Activated T-cell treated with anti-CD3 and anti-CD28 coated beads for 48 hours (primary cell): ENCODE measurements at regions not wholly inside any gene's neighbourhood (a gene's known extent, or its start where the extent isn't known, plus 50 kb on each side); places are given as distances from the start of the nearest gene placed in this dataset.
"Not testable (repeated sequence)": the region's sequence is repeated elsewhere in the genome, so short reads cannot be mapped to it uniquely, and the experiment has no call there.

ENCODE experiments used
- DNase-seq: peaks from one replicate; pipeline ENCODE4 v3.0.0-alpha.2; 2020; ENCODE audit warnings: low read depth

DNA sequence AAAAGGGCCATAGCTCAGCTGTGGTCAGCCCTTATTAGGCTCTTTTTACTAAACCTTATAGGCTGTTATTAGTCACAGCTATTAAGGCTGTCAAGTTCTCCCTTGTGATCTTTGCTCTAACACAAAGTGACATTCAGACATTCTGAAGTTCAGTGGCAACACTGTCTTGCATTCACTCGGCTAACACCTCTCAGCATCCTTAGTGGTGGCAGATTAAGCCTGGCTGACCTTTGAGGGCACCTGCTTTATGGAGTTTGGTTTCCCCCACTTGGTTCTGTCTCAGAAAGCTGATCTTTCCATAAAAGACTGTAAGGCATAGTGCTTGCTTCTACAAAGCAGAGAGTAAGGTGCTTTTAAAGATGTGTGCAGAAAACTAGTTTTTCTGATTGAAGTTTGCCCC, 677.4 kb upstream of the TMEM132C start:
- no peak for DNase-seq

DNA sequence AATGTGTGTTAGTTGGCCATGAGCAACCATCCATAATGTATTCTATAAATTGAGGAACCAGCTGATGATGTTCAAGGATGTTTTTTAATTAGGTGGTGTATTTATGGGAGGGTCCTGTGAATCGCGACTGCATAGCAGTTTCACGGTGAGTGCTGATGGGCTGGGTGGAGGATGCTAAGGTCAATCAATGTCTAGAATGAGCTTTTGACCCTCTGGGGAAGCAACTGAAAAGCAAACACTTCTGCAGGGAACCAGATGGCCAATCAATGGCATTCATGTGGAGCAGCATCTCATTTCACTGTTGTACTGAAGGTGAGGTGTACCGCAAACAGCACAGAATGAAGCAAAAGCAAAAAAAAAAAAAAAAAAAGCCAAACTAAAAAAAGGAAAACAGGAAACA, 676.1 kb upstream of the TMEM132C start:
- DNase-seq: no peak

DNA sequence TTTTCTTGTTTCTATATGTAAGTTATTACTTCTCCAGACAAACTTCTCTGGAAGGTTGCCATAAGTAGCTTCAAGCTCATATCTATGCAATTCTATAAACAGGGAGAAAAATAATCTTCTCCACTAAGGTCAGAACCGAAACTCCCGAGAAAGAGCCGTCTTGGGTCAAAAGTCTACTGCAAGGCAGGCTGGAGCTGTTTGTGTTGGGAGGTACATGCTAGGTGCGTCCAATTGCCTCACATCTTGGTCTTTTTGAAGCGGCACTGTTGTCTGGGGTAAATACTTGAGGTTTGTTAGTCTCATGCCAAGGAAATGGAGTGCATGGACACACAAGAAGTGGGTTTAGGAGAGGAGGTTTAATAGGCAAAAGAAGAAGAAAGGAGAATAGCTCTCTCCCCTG, 674.7 kb upstream of the TMEM132C start:
- DNase-seq: no peak

DNA sequence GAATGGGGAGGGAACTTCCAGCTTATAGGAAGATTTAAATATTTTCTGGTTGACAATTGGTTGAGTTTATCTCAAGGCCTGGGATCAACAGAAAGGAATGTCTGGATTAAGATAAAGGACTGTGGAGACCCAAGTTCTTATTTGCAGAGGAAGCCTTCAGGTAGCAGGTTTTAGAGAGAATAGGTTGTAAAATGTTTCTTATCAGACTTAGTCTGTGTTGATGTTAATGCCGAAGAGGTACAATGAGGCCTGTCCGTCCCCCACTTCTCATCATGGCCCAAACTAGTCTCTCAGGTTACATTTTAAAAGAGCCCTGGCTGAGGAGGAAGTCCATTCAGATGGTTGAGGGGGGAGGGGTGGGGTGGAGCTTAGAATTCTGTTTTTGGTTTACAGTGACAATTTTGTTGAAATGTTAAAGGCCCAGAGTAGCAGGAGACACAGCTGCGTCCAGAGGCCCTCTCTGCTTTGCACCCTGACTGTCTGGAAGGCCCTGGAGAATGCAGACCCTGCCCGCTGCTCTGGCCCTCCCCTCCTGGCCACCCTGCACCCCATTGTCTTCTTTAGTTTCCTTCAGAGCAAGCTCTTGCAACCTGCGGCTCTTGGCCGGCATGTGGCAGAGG, 672.5 kb upstream of the TMEM132C start:
- no peak for DNase-seq

DNA sequence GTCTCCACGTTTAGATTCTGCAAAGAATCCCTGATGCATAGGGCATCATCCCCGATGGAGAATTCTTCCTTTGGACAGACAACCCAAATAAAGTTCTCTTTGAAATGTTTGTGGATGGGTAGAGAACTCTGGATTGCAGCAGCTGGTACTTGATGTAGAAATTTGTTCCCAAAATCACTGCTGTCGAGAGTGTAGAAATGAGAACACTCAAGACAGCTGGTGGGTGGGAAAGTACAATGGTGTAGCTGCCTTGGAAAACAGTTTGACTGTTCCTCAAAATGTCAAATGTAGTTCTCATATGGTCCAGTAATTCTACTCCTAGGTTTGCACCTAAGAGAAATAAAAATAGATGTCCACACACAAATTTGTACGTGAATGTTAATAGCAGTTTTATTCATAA, 671.5 kb upstream of the TMEM132C start:
- DNase-seq: no peak

DNA sequence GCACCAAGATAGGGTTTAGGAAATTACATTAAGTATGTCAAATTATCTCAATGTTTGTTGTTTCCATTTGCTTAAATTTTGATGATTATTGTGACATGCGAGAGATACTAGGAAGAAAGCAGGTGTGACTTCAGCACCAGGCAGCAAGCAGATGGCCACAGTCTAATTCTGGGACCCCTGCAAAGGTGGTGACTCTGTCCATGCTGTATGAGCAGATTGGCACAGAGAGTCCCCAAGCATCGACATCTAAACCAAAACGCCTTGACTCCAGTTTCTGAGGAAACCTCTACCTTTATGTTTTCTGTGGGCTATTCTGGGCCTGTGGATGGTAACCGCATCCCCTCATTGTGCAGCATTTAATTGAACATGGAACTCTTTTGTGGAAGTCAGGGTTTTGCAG, 670.1 kb upstream of the TMEM132C start:
- no peak for DNase-seq

DNA sequence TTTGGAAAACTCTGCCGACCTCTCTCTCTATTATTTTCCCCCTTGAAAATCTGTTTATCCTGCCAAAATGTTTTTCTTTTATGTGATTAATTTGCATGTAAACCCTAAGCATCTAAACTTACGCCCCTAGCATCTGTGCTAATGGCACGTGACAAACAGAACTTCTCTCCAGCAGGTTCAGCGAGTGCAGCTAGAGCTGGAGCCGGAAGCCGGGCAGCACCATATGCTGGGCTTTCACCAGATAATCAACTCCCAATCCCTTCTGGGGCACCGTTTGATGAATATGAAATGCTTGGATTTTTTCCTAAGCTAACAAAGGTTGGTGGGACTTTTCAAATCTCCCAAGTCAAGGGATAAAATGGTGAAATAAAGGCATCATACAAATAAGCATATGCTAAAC, 667.5 kb upstream of the TMEM132C start:
- no peak for DNase-seq

DNA sequence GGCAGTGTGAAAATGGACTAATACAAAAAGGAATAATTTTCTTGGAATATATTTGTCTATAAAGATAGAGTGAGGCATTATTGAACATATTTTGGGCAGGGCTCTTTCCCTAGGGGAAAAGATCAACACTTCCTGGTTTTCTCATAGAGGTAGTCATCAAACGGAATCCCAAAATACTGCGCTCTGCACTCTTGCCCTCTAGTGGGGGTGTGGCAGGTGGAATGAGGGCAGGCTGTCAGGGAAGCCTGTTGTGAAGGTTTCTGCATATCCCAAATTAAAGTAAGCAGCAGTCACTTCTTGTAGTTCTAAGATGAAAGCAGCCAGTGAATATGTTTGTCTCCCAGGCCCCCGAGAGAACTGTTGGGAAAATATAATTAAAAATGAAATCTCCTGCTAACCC, 666.8 kb upstream of the TMEM132C start:
- DNase-seq: no peak

DNA sequence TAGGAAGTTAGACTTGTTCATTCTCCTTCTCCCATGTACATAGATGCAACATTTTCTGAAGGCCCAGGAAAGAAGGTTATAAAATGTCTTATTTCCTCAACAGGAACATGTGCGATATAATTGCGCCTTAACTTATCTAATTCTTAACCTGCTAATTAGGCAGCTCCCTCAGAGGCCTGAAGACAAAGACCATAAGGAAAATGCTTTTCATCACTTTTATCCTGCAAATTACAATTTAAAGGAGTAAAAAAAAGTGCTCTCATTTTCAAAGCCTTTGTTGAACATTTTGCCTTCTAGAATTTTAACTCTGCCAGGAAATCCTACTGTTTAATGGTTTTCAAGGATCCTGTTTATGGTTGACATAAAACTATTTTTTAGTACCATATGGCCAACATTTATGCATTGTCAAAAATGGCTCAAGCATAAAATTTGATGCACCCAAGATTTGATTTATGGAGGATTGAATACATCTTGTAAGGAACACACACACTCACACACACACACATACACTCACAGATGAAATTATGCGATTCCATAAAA, 660.4 kb upstream of the TMEM132C start:
- DNase-seq: no peak

DNA sequence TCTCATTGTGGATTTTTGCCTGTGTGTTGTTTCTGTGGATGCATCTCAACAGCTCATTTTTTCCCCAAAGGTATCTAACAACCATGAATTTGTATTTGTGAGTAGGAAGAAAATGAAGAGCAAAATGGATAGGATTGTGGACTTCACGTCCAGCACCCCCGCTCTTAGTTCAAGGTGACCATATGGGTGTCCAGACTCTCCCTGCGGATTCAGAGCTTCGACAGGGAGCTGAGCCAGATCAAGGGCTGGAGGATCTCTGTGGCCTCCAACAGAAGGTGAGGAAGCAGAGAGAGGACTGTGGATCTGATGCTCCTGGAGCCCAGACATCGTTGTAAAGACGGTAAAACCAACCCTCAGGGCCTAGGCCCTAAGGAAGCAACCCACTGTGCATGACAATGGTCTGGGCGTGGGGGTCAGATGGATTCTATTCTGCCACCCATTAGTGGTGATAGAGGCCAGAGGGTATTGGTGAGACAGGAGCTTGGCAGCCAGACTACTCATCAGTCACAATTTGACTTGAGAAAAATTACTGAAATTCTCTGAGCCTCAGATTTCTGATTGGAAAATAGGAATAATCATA, 659.7 kb upstream of the TMEM132C start:
- no peak for DNase-seq

DNA sequence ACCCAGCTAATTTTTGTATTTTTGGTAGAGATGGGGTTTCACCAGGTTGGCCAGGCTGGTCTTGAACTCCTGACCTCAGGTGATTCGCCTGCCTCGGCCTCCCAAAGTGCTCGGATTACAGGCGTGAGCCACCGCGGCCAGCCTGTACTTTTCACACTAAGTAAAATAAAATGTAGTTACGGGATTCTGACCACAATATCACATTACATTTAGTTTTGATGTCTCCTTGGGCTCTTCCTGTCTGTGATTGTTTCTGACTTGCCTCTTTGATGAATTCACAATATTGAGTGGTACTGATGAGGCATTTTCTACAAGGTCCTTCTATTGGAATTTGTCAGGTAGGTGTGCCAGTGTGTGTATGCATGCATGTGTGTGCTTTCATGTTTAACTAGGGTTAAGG, 658.6 kb upstream of the TMEM132C start:
- DNase-seq: not testable (repeated sequence)

DNA sequence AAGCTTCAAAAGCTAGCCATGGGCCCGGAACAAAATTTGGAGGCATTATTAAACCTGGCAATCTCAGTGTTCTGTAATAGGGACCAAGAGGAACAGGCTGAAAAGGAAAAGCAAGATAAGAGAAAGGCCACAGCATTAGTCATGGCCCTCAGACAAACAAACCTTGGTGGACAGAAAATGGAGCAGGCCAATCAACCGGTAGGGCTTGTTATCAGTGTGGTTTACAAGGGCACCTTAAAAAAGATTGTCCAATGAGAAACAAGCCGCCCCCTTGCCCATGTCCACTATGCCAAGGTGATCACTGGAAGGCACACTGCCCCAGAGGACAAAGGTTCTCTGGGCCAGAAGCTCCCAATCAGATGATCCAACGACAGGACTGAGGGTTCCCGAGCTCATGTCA, 653.9 kb upstream of the TMEM132C start:
- DNase-seq: no peak

DNA sequence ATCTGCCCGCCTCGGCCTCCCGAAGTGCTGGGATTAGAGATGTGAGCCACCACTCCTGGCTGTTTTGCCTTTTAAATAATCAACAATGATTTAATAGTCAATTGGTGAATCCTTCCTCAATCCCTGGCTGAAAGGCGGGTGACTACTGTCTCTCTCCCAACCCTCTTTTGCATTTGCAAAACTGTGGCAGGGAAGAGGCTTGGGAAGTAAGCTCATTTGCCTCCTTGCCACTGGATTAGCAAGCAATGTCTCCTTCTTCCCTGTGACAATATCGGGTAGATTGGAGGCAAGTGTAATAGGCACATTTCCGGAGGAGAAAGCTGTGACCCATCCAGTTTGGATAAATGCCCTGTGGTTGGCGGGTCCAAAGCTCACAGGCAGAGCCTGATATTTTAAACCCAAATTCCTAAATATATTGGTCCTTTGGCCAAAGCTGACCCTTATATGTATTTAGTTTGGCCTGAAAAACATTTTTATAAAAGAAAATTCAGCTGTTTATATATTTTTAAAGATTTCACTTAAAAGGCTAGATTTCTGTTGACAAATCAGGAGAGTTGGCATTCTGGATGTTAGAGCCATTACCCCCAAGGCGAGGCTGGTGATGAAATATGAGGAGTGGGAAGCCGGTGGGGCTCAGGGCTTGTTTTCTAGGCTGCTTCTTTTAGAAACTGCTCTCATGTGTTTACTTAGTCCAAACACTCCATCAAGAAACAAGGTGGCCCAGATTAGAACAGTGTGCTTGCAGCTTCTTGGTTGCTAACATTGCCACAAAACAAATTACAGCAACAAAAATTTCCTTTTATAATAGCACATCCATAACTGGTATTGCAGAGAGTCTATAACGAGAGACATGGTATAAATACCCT, 646.9 kb upstream of the TMEM132C start:
- DNase-seq: no peak

DNA sequence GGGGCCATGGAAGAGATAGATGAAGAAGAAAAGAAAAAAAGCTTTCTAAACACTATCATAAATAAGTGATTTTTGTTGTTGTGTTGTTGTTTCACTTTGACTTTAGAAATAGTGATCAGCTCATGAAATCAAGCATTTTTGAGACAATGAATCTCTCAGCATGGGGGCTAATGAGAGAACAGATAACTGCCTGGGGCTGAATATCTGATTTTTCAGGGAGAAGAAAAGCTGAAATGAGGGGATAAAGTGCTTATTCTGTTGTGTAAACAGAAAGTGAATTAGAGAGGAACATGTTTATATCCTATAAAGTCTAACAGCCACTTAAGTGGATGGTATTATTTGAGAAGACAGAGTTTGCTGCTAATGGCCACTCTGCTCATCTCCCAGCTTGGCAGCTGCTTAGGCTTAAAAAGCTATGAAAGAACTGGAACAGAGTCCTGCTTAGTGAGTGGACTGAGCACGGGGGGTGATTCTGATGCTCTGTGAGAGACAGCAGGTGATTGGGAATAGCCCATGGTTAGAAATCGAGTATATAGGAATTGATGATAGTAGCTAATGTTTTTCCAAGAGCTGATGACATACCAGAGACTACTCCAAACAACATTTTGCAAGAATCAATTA, 646.1 kb upstream of the TMEM132C start:
- no peak for DNase-seq

DNA sequence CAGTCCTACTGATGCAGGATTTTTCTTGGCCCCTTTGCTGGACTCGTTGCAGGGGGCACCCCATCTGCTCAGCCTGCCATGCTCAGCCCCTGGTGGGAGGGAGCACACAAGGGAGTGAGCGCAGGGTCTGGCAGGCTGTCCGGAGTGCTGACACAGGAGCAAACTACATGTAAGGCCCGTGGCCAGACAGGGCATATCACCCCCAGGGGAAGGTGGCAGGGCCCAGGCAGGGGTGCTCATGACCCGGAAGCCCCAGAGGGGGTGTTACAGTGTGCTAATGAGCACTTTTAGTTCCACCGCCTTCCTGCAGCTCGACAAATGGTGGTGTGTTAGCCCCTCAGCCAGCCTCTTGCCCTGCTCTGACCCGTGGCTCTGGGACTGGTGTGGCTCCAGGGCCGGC, 645.6 kb upstream of the TMEM132C start:
- DNase-seq: no peak

DNA sequence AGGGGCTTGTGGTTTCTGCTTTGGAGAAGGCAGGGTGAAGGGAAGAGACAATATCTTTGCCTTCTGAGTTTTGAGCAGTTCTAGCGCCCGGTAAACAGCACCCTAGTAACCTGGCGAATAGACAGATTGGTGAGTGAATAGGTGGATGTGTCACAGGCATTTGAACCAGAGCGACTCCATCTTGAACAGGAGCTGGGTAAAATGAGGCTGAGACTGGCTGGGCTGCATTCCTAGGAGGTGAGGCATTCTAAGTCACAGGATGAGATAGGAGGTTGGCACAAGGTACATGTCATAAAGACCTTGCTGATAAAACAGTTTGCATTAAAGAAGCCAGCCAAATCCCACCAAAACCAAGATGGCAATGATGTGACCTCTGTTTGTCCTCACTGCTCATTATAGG, 643.6 kb upstream of the TMEM132C start:
- DNase-seq: no peak

DNA sequence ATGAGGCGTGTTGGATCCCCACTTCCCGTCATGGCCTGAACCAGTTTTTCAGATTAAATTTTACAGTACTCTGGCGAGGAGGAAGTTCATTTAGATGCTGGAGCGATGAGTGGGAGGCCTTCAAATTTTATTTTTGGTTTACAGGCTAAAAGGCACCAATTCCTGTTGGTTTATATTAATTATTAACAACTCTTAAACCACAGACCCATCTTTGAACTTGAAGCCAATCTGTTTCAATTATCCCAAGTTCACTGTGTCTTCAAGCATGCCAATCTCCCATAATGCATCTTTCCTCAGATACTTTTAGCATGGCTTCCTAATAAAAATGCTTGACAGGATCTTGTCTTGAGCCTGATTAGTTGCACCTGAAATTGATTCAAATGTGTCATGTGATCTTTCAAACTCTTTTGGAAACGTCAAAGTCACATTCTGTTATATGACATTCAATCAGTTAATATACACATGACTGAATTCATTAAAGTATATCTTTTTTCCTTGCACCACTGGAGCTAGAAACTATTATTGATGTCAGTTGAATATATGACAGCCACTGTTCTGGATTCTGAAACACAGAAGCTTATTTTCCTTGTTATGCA, 641.7 kb upstream of the TMEM132C start:
- DNase-seq: no peak

DNA sequence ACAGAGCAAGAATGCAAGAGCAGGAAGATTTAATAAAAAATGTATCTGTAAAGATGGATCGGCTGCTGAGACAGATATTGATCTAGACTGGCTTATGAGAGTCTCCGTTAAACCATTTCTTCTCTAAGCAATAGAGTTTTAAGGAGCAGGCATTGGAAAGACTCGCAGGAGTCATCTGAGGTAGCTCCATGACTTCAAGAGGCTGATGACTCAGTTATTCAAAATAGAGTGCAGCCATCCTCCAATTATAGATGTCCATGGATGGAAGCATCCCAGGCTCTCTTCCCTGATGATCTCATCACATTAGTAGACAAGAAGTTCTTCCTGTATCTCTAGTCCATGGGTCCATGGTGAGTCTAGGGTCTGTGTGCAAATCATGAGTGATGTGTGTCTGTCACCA, 638.3 kb upstream of the TMEM132C start:
- DNase-seq: no peak

DNA sequence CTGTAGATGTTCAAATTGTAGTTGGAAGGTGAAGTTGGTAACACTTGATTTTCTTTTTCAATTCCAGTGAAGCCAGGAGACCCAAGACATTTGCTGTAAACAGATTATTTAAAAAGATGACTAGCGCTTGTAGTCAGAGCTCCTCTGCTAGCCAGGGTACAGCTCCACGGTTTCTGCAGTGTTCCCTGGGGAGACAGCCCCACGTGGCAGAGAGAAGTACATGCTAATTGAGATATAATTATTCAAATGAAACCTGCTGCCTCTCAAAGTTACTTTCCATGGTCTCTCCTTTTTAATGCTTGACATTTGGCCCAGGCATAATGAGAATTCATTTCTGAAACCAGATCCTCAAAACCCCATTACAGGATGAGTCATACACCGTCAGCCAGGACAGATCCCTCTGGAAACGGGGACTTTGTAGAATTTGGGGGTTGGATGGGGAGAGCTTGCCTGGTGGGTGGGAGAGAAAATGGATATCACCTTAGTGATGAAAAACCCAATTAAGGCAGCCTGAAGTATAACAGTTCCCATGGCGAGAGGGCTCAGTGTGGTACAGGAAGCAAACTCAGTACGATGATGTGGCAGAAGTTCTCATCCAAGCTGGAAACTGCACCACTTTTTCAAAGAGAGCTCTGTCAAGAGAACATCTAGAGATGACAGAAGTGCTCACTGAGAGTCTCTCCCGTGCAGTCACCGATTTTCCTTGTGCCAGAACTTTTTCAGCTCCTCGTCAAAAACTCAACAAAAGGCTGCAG, 637.7 kb upstream of the TMEM132C start:
- DNase-seq: no peak

DNA sequence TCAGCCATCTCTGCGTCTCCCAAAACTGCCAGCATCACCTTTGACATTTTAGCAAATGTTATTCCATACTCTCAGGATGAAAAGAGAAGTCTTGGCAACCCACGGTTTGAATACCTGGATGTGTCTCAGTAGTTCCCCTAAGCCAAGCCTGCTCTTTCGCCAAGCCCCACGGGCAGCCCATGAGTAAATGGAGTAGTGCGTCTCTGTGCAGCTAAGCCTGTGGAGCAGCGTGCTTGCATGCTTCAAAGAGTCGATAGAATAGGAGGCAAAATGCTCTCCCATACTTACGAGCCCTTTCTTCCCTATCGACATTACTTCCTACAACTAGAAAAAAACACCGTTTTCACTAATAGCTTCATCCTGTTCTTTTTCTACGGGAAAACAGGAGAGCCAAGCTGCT, 634.5 kb upstream of the TMEM132C start:
- no peak for DNase-seq

DNA sequence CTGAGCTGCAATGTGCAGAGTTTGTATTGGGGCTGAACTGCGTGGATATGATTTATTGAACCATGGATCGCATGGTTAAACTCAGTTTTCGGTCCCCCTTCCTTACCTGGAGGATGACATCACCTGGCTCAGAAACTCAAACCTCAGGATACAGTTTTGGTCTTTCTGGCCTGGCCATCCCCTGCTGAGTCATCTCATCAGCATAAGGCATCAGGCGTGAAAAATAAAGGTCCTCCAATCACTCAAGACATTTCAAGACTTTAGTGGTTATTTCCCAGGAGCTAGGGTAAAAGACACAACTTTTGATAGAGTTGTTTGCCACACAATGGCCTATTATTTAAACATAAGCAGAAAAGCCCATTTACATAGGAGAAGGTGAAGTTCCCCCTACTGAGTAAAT, 631.1 kb upstream of the TMEM132C start:
- DNase-seq: no peak

DNA sequence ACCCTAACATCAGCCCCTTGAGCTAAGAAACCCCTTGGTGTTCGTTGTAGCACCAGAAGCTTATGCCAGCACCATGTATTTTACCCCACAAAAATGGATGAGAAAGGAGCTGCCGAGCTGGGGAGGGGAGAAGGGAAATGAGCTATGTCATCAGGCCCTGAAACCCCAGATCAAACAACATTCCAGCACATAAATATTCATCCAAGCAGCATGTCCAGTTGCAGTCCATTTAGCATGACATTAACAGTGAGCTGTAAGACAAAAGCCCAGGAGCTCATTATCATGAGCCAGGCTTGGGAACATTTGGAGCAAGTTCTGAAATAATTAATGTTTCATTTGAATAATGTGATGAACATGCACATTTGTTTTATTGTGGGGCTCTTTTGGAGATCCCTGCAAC, 630.1 kb upstream of the TMEM132C start:
- DNase-seq: no peak
